ENCODE measurements at regions not wholly inside any gene's neighbourhood (a gene's known extent, or its start where the extent isn't known, plus 50 kb on each side); places are given as distances from the start of the nearest gene placed in this dataset.

DNA sequence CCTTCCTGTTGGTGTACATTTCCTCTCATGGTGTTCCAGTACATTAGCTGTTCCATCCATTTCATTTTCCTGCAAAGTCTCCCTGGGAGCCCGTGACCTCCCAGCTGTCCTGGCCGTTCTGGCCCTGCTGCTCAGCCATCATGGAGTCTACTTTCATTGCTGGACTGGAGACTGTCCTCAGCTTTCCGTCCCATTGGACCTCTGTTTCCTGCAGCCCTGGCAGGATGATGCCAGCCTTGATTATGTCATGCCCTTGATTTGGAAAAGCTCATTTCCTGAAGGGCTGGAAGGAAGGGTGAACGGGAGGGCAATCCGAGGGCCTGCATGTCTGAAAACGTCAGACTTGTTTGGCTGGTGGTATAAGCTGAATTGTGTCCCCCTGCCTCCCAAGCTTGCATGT, 205.5 kb upstream of the HS6ST1 start:
- CTCF ChIA-PET (ENCODE audit: low intra/inter-chr PET ratio, low total read pairs), result no interaction called here
- intact Hi-C loops (cut with micrococcal nuclease; ENCODE audit: unreplicated experiment) (loop anchor here (5.0 kb wide), 1 partner anchor 478 kb away; no protein-coding TSS in a partner anchor), in situ Hi-C loops (cut with HindIII; ENCODE audit: extremely low pct_ligation_motif_present, low pct_unique_long_range_greater_than_20kb) (no loop called here)
- H3K4me1 ChIP-seq (ENCODE audit: insufficient read depth, low read length), result no peaks in the 10 kb centered on the region
- ATAC-seq (no peak), FAIRE-seq (no peak), DNase-seq (ENCODE audit: low spot score) (no peak)
- no TSS peak for BruUV-seq (replicated peaks)
- POLR2A ChIA-PET, result no interaction called here
- no peak overlapping the region for H3K27ac ChIP-seq (ENCODE audit: extremely low read length, insufficient read depth, low read length)
- no peak overlapping the region for H2AFZ ChIP-seq (ENCODE audit: low read length)
- no peak overlapping the region for H3K4me3 ChIP-seq (replicated peaks in 1 of 3; ENCODE audit: insufficient read depth in 1 of 3, low read depth in 2 of 3, low read length in 3 of 3)
- H3K9ac ChIP-seq (ENCODE audit: insufficient read depth, low read depth, low read length), result no peak overlapping the region
- 6% methylated on average over 6 of the region's 6 CpGs for WGBS (ENCODE audit: low lambda C conversion rate)
- no peaks in the 10 kb centered on the region for H3K79me2 ChIP-seq (ENCODE audit: insufficient read depth, low read length)
- H3K36me3 ChIP-seq (replicated peaks in 1 of 2; ENCODE audit: control insufficient read depth in 1 of 2, insufficient read depth in 2 of 2, low read length in 2 of 2), result no peaks in the 10 kb centered on the region
- no peak overlapping the region for H3K4me2 ChIP-seq (ENCODE audit: low read depth, low read length)
- H3K27me3 ChIP-seq (ENCODE audit: control insufficient read depth in 1 of 2, insufficient read depth in 2 of 2, low read length in 2 of 2), result peaks cover 6 to 56% of the 10 kb centered on the region in 2 experiments; a peak in 4 of 5 replicates
- no peak for TF ChIP-seq ZFYVE20 (CRISPR knock-in tag; IDR thresholded peaks at IDR 0.05; ENCODE audit: borderline replicate concordance, low read depth)
- TF ChIP-seq, protein P1, sequence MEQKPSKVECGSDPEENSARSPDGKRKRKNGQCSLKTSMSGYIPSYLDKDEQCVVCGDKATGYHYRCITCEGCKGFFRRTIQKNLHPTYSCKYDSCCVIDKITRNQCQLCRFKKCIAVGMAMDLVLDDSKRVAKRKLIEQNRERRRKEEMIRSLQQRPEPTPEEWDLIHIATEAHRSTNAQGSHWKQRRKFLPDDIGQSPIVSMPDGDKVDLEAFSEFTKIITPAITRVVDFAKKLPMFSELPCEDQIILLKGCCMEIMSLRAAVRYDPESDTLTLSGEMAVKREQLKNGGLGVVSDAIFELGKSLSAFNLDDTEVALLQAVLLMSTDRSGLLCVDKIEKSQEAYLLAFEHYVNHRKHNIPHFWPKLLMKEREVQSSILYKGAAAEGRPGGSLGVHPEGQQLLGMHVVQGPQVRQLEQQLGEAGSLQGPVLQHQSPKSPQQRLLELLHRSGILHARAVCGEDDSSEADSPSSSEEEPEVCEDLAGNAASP (CRISPR knock-in tag; IDR thresholded peaks at IDR 0.05; ENCODE audit: borderline replicate concordance), result no peak
- TF ChIP-seq MBD4 (IDR thresholded peaks at IDR 0.05; ENCODE audit: borderline replicate concordance, low read length), result no peak
- no peak for TF ChIP-seq ZNF577 (CRISPR knock-in tag; IDR thresholded peaks at IDR 0.05; ENCODE audit: borderline replicate concordance, low read depth)
- TF ChIP-seq, protein P2, sequence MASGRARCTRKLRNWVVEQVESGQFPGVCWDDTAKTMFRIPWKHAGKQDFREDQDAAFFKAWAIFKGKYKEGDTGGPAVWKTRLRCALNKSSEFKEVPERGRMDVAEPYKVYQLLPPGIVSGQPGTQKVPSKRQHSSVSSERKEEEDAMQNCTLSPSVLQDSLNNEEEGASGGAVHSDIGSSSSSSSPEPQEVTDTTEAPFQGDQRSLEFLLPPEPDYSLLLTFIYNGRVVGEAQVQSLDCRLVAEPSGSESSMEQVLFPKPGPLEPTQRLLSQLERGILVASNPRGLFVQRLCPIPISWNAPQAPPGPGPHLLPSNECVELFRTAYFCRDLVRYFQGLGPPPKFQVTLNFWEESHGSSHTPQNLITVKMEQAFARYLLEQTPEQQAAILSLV (CRISPR knock-in tag; IDR thresholded peaks at IDR 0.05; ENCODE audit: borderline replicate concordance), result no peak
- no peak for TF ChIP-seq FOXC1 (CRISPR knock-in tag; IDR thresholded peaks at IDR 0.05; ENCODE audit: borderline replicate concordance)
- no peak for TF ChIP-seq KLF15 (CRISPR knock-in tag; IDR thresholded peaks at IDR 0.05; ENCODE audit: borderline replicate concordance)
- TF ChIP-seq MEIS2 (CRISPR knock-in tag; IDR thresholded peaks at IDR 0.05), result no peak
- TF ChIP-seq, protein P3, sequence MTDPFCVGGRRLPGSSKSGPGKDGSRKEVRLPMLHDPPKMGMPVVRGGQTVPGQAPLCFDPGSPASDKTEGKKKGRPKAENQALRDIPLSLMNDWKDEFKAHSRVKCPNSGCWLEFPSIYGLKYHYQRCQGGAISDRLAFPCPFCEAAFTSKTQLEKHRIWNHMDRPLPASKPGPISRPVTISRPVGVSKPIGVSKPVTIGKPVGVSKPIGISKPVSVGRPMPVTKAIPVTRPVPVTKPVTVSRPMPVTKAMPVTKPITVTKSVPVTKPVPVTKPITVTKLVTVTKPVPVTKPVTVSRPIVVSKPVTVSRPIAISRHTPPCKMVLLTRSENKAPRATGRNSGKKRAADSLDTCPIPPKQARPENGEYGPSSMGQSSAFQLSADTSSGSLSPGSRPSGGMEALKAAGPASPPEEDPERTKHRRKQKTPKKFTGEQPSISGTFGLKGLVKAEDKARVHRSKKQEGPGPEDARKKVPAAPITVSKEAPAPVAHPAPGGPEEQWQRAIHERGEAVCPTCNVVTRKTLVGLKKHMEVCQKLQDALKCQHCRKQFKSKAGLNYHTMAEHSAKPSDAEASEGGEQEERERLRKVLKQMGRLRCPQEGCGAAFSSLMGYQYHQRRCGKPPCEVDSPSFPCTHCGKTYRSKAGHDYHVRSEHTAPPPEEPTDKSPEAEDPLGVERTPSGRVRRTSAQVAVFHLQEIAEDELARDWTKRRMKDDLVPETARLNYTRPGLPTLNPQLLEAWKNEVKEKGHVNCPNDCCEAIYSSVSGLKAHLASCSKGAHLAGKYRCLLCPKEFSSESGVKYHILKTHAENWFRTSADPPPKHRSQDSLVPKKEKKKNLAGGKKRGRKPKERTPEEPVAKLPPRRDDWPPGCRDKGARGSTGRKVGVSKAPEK (CRISPR knock-in tag; IDR thresholded peaks at IDR 0.05; ENCODE audit: borderline replicate concordance), result no peak
- TF ChIP-seq, protein P4, sequence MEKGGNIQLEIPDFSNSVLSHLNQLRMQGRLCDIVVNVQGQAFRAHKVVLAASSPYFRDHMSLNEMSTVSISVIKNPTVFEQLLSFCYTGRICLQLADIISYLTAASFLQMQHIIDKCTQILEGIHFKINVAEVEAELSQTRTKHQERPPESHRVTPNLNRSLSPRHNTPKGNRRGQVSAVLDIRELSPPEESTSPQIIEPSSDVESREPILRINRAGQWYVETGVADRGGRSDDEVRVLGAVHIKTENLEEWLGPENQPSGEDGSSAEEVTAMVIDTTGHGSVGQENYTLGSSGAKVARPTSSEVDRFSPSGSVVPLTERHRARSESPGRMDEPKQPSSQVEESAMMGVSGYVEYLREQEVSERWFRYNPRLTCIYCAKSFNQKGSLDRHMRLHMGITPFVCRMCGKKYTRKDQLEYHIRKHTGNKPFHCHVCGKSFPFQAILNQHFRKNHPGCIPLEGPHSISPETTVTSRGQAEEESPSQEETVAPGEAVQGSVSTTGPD (CRISPR knock-in tag; IDR thresholded peaks at IDR 0.05), result no peak
- TF ChIP-seq ZFP62 (CRISPR knock-in tag; IDR thresholded peaks at IDR 0.05), result no peak
- no peak for TF ChIP-seq ZBTB8A (CRISPR knock-in tag; IDR thresholded peaks at IDR 0.05; ENCODE audit: borderline replicate concordance, low read depth)
- no peak for TF ChIP-seq NCOR1 (IDR thresholded peaks at IDR 0.05; ENCODE audit: borderline replicate concordance, low read length)
- TF ChIP-seq HHEX (CRISPR knock-in tag; IDR thresholded peaks at IDR 0.05), result no peak
- no peaks in the 10 kb centered on the region for H3K9me3 ChIP-seq (ENCODE audit: low read length)
- H4K20me1 ChIP-seq (ENCODE audit: insufficient read depth, low read length), result no peaks in the 10 kb centered on the region
